ENCODE measurements at regions not wholly inside any gene's neighbourhood (a gene's known extent, or its start where the extent isn't known, plus 50 kb on each side); places are given as distances from the start of the nearest gene placed in this dataset.

DNA sequence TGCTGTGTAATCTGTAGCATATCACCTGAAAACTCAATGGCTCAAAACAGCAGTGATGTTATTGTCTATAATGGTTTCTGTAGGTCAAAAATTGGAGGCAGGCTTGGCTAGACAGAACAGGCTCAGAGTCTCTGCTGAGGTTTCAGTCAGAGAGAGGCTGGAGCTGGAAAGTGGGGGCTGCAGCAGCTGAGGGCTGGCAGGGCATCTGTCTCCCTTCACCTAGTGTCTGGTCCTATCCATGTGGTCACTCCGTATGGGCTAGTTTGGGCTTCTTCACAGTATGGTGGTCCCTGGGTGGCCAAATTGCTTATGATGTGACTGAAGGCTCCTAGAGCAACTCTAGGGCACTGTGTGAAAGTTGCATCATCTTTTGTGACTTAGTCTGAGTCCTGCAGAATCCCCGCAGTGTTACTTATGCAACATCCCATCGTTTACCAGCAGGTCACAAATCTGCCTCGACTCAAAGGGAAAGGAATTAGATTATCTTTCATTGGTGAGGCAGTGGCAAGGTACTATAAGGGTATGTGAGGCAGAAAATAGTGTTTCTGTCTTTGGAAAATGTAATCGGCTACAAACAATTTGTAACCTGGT lies 497.0 kb downstream of the EPHA7 start:
- TF ChIP-seq ZNF274 (IDR thresholded peaks at IDR 0.05; ENCODE audit: low read depth, low read length) (no peak), YY1 (IDR thresholded peaks at IDR 0.05; ENCODE audit: insufficient read depth, insufficient read length) (no peak)
